Upper lobe of left lung (tissue), 6 donors: ENCODE measurements at regions not wholly inside any gene's neighbourhood (a gene's known extent, or its start where the extent isn't known, plus 50 kb on each side); places are given as distances from the start of the nearest gene placed in this dataset.

Experiments used
- ATAC-seq, 2 donors: fragments of 200-7000 bp; cut with Tn5 transposase; one replicate each; pipeline ENCODE4 v1.9.1; 2022; ENCODE audit warnings: mild to moderate bottlenecking in 2 of 2, moderate library complexity in 2 of 2; ENCODE audit not compliant: low FRiP score in 2 of 2
- DNase-seq, 2 donors: peaks; one replicate each; pipeline ENCODE4 v3.0.0-alpha.2; 2019 to 2020
- H3K27ac ChIP-seq, 4 donors: fragments of 200-600 bp; sonication (generic); one replicate each; pipeline ENCODE4 v1.5.1; 2016 to 2019
- H3K27me3 ChIP-seq, 4 donors: fragments of 200-600 bp; sonication (generic); one replicate each; pipeline ENCODE4 v1.5.1; 2017 to 2019
- H3K36me3 ChIP-seq, 4 donors: fragments of 200-600 bp; sonication (generic); one replicate each; pipeline ENCODE4 v1.5.1; 2016 to 2019
- H3K4me1 ChIP-seq, 4 donors: fragments of 200-600 bp; sonication (generic); one replicate each; pipeline ENCODE4 v1.5.1; 2018 to 2019
- H3K4me3 ChIP-seq, 4 donors: fragments of 200-600 bp; sonication (generic); one replicate each; pipeline ENCODE4 v1.5.1; 2017 to 2019; ENCODE audit warnings: mild to moderate bottlenecking in 2 of 4, moderate library complexity in 1 of 4
- H3K9me3 ChIP-seq, 4 donors: fragments of 200-600 bp; sonication (generic); one replicate each; pipeline ENCODE4 v1.5.1; 2018 to 2019
- EP300 ChIP-seq, 4 donors: sonication (generic); formaldehyde crosslinking; IDR thresholded peaks; one replicate each; pipeline ENCODE4 v1.5.1; 2017; ENCODE audit warnings: antibody characterized with exemption in 4 of 4, control low read depth in 2 of 4
- POLR2A ChIP-seq, 4 donors: fragments of 450-650 bp; IDR thresholded peaks; one replicate each; pipeline ENCODE4 v1.5.1; 2016 to 2017; ENCODE audit warnings: antibody characterized with exemption in 4 of 4, mild to moderate bottlenecking in 2 of 4
- POLR2AphosphoS5 ChIP-seq, 2 donors: sonication (generic); formaldehyde crosslinking; IDR thresholded peaks; one replicate each; pipeline ENCODE4 v1.5.1; 2017; ENCODE audit warnings: antibody characterized with exemption in 2 of 2
- WGBS, 2 donors: methylation state at CpG; one replicate each; pipeline ENCODE4 v1.1.5; 2017 to 2018; 5-methylcytosine and 5-hydroxymethylcytosine counted together
- TF ChIP-seq, protein P1 (sequence below), 6 experiments: fragments of 450-650 bp in 4 of 6; fragments of 200-600 bp in 2 of 6; sonication (generic) in 2 of 6; IDR thresholded peaks; one replicate each; pipeline ENCODE4 v1.5.1; 2016 to 2019; ENCODE audit warnings: antibody characterized with exemption in 6 of 6
- donor health status: DM: no; HTN: no; CAD: no; lungs with moderate emphysema.
- donor health status: DM: no; HTN: yes; CAD: no; lungs with severe emphysema.

DNA sequence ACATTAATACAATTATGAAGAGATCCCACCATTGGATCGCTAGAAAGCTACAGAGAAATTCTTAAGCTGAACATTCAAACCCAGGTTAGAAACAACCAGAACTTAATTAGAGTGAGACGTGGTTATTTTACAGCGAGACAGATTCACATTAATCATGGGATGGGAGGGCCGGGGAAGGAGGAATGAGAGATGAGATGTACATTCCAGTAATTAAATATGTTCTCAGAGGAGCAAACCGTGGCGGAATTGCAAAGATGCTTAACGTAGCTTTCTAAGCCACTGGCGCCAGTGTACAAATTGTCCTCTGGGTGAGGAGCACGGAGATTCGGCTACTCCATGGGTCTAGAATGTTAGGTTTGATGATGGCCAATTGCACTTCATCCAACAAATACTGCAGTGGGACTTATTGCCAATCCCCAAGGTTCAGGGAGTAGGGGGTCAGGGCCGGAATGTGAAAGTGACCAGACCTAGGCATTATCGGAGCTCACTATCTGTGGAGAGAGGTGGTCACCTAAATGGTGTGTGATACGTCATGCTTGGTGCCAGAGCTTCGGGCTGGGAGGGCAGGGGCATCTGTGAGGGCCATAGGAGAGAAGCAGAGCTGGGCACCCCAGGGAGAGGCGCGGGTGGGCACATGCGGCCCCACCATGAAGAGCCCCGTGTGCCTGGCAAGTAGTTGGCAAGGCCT lies 114.7 kb downstream of the EDN3 start:
- no peaks in the 10 kb centered on the region for H3K4me1 ChIP-seq
- TF ChIP-seq POLR2AphosphoS5 (IDR thresholded peaks at IDR 0.05) (no peak), POLR2A (IDR thresholded peaks at IDR 0.05) (no peak)
- ATAC-seq (no peak), DNase-seq (no peak)
- 87 to 92% methylated on average over 18 of the region's 18 CpGs for WGBS, 2 donors
- no peaks in the 10 kb centered on the region for H3K27me3 ChIP-seq
- no peaks in the 10 kb centered on the region for H3K9me3 ChIP-seq
- no peaks in the 10 kb centered on the region for H3K36me3 ChIP-seq
- no peak overlapping the region for H3K27ac ChIP-seq
- H3K4me3 ChIP-seq = no peak overlapping the region

DNA sequence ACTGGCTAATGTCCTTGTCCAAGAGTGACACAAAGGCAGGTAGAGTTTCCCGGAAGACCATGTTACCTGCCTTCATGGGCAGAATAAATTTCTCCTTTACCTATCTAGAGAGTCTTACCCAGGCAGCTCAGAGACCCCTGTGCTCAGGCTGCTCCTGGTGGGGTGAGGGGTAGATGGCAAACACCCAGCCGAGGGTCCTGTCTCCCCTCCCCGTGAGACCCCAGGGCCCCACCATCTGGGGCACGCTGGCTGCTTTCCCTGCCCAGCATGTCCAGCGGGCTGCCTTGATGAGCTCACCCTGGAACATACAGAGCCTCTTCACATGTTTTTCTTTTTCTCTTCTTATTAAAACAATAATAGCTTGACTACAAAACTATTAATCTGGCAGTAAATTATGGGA lies 116.5 kb downstream of the EDN3 start:
- H3K9me3 ChIP-seq = no peaks in the 10 kb centered on the region
- DNase-seq = no peak
- H3K4me1 ChIP-seq = no peaks in the 10 kb centered on the region
- no peak overlapping the region for H3K27ac ChIP-seq
- no peak for ATAC-seq
- 87 to 91% methylated on average over 5 of the region's 5 CpGs for WGBS, 2 donors
- no peaks in the 10 kb centered on the region for H3K27me3 ChIP-seq
- H3K36me3 ChIP-seq = no peaks in the 10 kb centered on the region
- TF ChIP-seq, protein P1, sequence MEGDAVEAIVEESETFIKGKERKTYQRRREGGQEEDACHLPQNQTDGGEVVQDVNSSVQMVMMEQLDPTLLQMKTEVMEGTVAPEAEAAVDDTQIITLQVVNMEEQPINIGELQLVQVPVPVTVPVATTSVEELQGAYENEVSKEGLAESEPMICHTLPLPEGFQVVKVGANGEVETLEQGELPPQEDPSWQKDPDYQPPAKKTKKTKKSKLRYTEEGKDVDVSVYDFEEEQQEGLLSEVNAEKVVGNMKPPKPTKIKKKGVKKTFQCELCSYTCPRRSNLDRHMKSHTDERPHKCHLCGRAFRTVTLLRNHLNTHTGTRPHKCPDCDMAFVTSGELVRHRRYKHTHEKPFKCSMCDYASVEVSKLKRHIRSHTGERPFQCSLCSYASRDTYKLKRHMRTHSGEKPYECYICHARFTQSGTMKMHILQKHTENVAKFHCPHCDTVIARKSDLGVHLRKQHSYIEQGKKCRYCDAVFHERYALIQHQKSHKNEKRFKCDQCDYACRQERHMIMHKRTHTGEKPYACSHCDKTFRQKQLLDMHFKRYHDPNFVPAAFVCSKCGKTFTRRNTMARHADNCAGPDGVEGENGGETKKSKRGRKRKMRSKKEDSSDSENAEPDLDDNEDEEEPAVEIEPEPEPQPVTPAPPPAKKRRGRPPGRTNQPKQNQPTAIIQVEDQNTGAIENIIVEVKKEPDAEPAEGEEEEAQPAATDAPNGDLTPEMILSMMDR (IDR thresholded peaks at IDR 0.05) = no peak
- TF ChIP-seq POLR2AphosphoS5 (IDR thresholded peaks at IDR 0.05) = no peak
- TF ChIP-seq EP300 (IDR thresholded peaks at IDR 0.05) = no peak
- TF ChIP-seq POLR2A (IDR thresholded peaks at IDR 0.05) = no peak
- no peak overlapping the region for H3K4me3 ChIP-seq

GRCh38 chr20:59421089-59421488 lies 120.7 kb downstream of the EDN3 start:
- ATAC-seq = no peak
- WGBS, 2 donors = 61 to 62% methylated on average over 6 of the region's 6 CpGs

GRCh38 chr20:59421920-59422637 lies 121.7 kb downstream of the EDN3 start:
- Histone ChIP-seq H3K27ac (no peak overlapping the region), H3K9me3 (no peaks in the 10 kb centered on the region), H3K36me3 (no peaks in the 10 kb centered on the region), H3K4me3 (no peak overlapping the region), H3K27me3 (no peaks in the 10 kb centered on the region), H3K4me1 (no peaks in the 10 kb centered on the region)
- 74 to 75% methylated on average over 12 to 13 of the region's 13 CpGs for WGBS, 2 donors
- ATAC-seq (no peak), DNase-seq (no peak)
- no peak for TF ChIP-seq POLR2A (IDR thresholded peaks at IDR 0.05)
- no peak for TF ChIP-seq EP300 (IDR thresholded peaks at IDR 0.05)
- TF ChIP-seq POLR2AphosphoS5 (IDR thresholded peaks at IDR 0.05) = no peak
- TF ChIP-seq, protein P1 (IDR thresholded peaks at IDR 0.05) = no peak

More at GRCh38 chr20:59421089-59421488, 120.7 kb downstream of the EDN3 start:
- no peaks in the 10 kb centered on the region for H3K9me3 ChIP-seq
- H3K4me3 ChIP-seq = no peak overlapping the region
- H3K36me3 ChIP-seq = no peaks in the 10 kb centered on the region
- DNase-seq = no peak
- H3K27ac ChIP-seq = no peak overlapping the region
- H3K27me3 ChIP-seq = no peaks in the 10 kb centered on the region
- TF ChIP-seq, protein P1 (IDR thresholded peaks at IDR 0.05) = no peak
- TF ChIP-seq EP300 (IDR thresholded peaks at IDR 0.05) (no peak), POLR2AphosphoS5 (IDR thresholded peaks at IDR 0.05) (no peak), POLR2A (IDR thresholded peaks at IDR 0.05) (no peak)
- H3K4me1 ChIP-seq = no peaks in the 10 kb centered on the region

- TF ChIP-seq POLR2A (IDR thresholded peaks at IDR 0.05) (no peak), EP300 (IDR thresholded peaks at IDR 0.05) (no peak), POLR2AphosphoS5 (IDR thresholded peaks at IDR 0.05) (no peak)
- TF ChIP-seq, protein P1 (IDR thresholded peaks at IDR 0.05) = no peak
- 66 to 69% methylated on average over 10 of the region's 10 CpGs for WGBS, 2 donors
Observed at GRCh38 chr20:59422872-59423544, 122.6 kb downstream of the EDN3 start.

More at GRCh38 chr20:59422872-59423544, 122.6 kb downstream of the EDN3 start:
- Histone ChIP-seq H3K9me3 (no peaks in the 10 kb centered on the region), H3K4me3 (no peak overlapping the region), H3K27ac (no peak overlapping the region), H3K27me3 (no peaks in the 10 kb centered on the region), H3K4me1 (no peaks in the 10 kb centered on the region), H3K36me3 (no peaks in the 10 kb centered on the region)
- DNase-seq (no peak), ATAC-seq (no peak)
